ENCODE measurements at regions not wholly inside any gene's neighbourhood (a gene's known extent, or its start where the extent isn't known, plus 50 kb on each side); places are given as distances from the start of the nearest gene placed in this dataset.

DNA sequence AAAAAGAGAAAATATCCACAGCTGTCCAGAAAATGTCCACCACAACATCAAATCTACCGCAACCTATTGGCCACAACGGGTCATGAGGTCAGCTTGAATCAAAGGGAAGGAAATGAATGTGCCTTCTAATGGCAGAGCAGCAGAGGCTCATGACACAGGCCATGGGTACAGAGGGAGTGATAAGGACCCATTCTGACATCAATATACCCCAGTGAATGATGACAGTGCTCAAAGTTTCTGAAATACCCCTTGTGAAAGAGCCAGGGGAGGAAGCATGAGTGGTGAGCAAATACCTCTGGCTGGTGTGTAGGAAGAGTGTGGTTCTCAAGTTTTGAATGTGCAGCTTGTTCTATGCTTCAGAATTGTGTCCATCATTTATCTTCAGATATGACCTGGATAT lies 348.2 kb downstream of the IRX1 start:
- TF ChIP-seq CEBPB (IDR thresholded peaks at IDR 0.05) (no peak), EP300 (IDR thresholded peaks at IDR 0.05; ENCODE audit: borderline replicate concordance) (no peak), TAF1 (IDR thresholded peaks at IDR 0.05; ENCODE audit: low read depth) (no peak), EGR1 (IDR thresholded peaks at IDR 0.05) (no peak), RAD21 (IDR thresholded peaks at IDR 0.05; ENCODE audit: low read depth) (no peak), ZBTB7A (IDR thresholded peaks at IDR 0.05; ENCODE audit: low read depth) (no peak), FOXM1 (IDR thresholded peaks at IDR 0.05; ENCODE audit: borderline replicate concordance, low read depth) (no peak), CREB1 (IDR thresholded peaks at IDR 0.05; ENCODE audit: low read depth) (no peak), TCF12 (IDR thresholded peaks at IDR 0.05; ENCODE audit: low read depth) (no peak)
- TF ChIP-seq, protein P1, sequence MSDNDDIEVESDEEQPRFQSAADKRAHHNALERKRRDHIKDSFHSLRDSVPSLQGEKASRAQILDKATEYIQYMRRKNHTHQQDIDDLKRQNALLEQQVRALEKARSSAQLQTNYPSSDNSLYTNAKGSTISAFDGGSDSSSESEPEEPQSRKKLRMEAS (IDR thresholded peaks at IDR 0.05): no peak
- TF ChIP-seq, protein P2, sequence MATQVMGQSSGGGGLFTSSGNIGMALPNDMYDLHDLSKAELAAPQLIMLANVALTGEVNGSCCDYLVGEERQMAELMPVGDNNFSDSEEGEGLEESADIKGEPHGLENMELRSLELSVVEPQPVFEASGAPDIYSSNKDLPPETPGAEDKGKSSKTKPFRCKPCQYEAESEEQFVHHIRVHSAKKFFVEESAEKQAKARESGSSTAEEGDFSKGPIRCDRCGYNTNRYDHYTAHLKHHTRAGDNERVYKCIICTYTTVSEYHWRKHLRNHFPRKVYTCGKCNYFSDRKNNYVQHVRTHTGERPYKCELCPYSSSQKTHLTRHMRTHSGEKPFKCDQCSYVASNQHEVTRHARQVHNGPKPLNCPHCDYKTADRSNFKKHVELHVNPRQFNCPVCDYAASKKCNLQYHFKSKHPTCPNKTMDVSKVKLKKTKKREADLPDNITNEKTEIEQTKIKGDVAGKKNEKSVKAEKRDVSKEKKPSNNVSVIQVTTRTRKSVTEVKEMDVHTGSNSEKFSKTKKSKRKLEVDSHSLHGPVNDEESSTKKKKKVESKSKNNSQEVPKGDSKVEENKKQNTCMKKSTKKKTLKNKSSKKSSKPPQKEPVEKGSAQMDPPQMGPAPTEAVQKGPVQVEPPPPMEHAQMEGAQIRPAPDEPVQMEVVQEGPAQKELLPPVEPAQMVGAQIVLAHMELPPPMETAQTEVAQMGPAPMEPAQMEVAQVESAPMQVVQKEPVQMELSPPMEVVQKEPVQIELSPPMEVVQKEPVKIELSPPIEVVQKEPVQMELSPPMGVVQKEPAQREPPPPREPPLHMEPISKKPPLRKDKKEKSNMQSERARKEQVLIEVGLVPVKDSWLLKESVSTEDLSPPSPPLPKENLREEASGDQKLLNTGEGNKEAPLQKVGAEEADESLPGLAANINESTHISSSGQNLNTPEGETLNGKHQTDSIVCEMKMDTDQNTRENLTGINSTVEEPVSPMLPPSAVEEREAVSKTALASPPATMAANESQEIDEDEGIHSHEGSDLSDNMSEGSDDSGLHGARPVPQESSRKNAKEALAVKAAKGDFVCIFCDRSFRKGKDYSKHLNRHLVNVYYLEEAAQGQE (IDR thresholded peaks at IDR 0.05; ENCODE audit: low read depth): no peak
- TF ChIP-seq, protein P3, sequence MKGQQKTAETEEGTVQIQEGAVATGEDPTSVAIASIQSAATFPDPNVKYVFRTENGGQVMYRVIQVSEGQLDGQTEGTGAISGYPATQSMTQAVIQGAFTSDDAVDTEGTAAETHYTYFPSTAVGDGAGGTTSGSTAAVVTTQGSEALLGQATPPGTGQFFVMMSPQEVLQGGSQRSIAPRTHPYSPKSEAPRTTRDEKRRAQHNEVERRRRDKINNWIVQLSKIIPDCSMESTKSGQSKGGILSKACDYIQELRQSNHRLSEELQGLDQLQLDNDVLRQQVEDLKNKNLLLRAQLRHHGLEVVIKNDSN (IDR thresholded peaks at IDR 0.05): no peak

Measured in Ishikawa (cell line).